Endothelial cell of umbilical vein (primary cell): ENCODE measurements at regions not wholly inside any gene's neighbourhood (a gene's known extent, or its start where the extent isn't known, plus 50 kb on each side); places are given as distances from the start of the nearest gene placed in this dataset.

Experiments
- CTCF ChIP-seq, 2 donors: IDR thresholded peaks; 1 replicate in 1 of 2; 2 replicates in 1 of 2; pipeline ENCODE4 v1.5.1; 2011; ENCODE audit warnings: low read length in 2 of 2, mild to moderate bottlenecking in 2 of 2, moderate library complexity in 2 of 2, control low read depth in 1 of 2, inconsistent platforms in 1 of 2, low read depth in 1 of 2; ENCODE audit not compliant: insufficient read depth in 1 of 2; ENCODE audit errors: extremely low read depth in 1 of 2
- GATA2 ChIP-seq: IDR thresholded peaks from 2 replicates; pipeline ENCODE4 v1.7.0; 2011; ENCODE audit warnings: low read depth, mild to moderate bottlenecking, moderate library complexity, mixed read lengths, low read length; ENCODE audit not compliant: insufficient read length, insufficient read depth
- MAX ChIP-seq: IDR thresholded peaks from 2 replicates; pipeline ENCODE4 v1.6.1; 2011; ENCODE audit not compliant: insufficient read depth, insufficient read length
- POLR2A ChIP-seq: IDR thresholded peaks from 2 replicates; pipeline ENCODE4 v1.6.1; 2012; ENCODE audit warnings: low read depth, mild to moderate bottlenecking, control low read depth, low read length

- TF ChIP-seq POLR2A (no peak), MAX (no peak), CTCF (IDR thresholded peaks at IDR 0.05; ENCODE audit: extremely low read depth in 1 of 2, insufficient read depth in 1 of 2, low read depth in 1 of 2, low read length in 2 of 2) (no peak), GATA2 (no peak)
These were observed 100.8 kb upstream of the B3GAT1 start for GRCh38 chr11:134512571-134513538.
